K562 (cell line): ENCODE measurements at regions not wholly inside any gene's neighbourhood (a gene's known extent, or its start where the extent isn't known, plus 50 kb on each side); places are given as distances from the start of the nearest gene placed in this dataset.

Experiments used
- BACH1 ChIP-seq: fragments of 200-800 bp; sonication (Bioruptor generic); IDR thresholded peaks from 2 replicates; pipeline ENCODE4 v1.6.1; 2016; ENCODE audit warnings: missing genetic modification characterization, missing compliant biosample characterization
- CREM ChIP-seq: IDR thresholded peaks from 2 replicates; pipeline ENCODE4 v1.6.1; 2014; ENCODE audit warnings: antibody characterized with exemption, low read depth
- JUND ChIP-seq, 2 experiments: IDR thresholded peaks; 2 replicates in 1 of 2; 3 replicates in 1 of 2; pipeline ENCODE4 v1.6.1; 2011; ENCODE audit warnings: borderline replicate concordance in 2 of 2, low read depth in 2 of 2, low read length in 2 of 2, improper control_type of control experiment in 1 of 2, missing biosample characterization in 1 of 2, missing genetic modification characterization in 1 of 2, missing genetic modification reagents in 1 of 2
- MYBL2 ChIP-seq, 2 experiments: fragments of 450-650 bp in 1 of 2; sonication (generic) in 1 of 2; formaldehyde crosslinking in 1 of 2; IDR thresholded peaks; 2 replicates each; pipeline versions ENCODE4 v1.6.1 to v1.8.1; 2017 to 2022; ENCODE audit warnings: borderline replicate concordance in 1 of 2, inconsistent platforms in 1 of 2, low read depth in 1 of 2, mild to moderate bottlenecking in 1 of 2, missing genetic modification reagents in 1 of 2, moderate library complexity in 1 of 2
- PCBP2 ChIP-seq: fragments of 200-400 bp; formaldehyde crosslinking; IDR thresholded peaks from 2 replicates; pipeline ENCODE4 v1.6.1; 2018; ENCODE audit warnings: low read length, low read depth, mild to moderate bottlenecking, moderate library complexity; ENCODE audit not compliant: poor library complexity, severe bottlenecking
- ZBTB1 ChIP-seq: sonication (generic); formaldehyde crosslinking; IDR thresholded peaks from 2 replicates; pipeline ENCODE4 v1.8.1; 2023; ENCODE audit warnings: missing genetic modification reagents, low read depth, mild to moderate bottlenecking, borderline replicate concordance
- TF ChIP-seq, protein P1 (sequence below): fragments of 450-650 bp; IDR thresholded peaks from 2 replicates; pipeline ENCODE4 v1.6.1; 2016; ENCODE audit warnings: low read depth
- TF ChIP-seq, protein P2 (sequence below): sonication (generic); formaldehyde crosslinking; IDR thresholded peaks from 2 replicates; pipeline ENCODE4 v1.8.1; 2022; ENCODE audit warnings: missing genetic modification reagents
- TF ChIP-seq, protein P3 (sequence below): fragments of 450-650 bp; IDR thresholded peaks from 2 replicates; pipeline ENCODE4 v1.6.1; 2018; ENCODE audit warnings: mild to moderate bottlenecking, low read depth; ENCODE audit not compliant: partially characterized antibody

- TF ChIP-seq, protein P1, sequence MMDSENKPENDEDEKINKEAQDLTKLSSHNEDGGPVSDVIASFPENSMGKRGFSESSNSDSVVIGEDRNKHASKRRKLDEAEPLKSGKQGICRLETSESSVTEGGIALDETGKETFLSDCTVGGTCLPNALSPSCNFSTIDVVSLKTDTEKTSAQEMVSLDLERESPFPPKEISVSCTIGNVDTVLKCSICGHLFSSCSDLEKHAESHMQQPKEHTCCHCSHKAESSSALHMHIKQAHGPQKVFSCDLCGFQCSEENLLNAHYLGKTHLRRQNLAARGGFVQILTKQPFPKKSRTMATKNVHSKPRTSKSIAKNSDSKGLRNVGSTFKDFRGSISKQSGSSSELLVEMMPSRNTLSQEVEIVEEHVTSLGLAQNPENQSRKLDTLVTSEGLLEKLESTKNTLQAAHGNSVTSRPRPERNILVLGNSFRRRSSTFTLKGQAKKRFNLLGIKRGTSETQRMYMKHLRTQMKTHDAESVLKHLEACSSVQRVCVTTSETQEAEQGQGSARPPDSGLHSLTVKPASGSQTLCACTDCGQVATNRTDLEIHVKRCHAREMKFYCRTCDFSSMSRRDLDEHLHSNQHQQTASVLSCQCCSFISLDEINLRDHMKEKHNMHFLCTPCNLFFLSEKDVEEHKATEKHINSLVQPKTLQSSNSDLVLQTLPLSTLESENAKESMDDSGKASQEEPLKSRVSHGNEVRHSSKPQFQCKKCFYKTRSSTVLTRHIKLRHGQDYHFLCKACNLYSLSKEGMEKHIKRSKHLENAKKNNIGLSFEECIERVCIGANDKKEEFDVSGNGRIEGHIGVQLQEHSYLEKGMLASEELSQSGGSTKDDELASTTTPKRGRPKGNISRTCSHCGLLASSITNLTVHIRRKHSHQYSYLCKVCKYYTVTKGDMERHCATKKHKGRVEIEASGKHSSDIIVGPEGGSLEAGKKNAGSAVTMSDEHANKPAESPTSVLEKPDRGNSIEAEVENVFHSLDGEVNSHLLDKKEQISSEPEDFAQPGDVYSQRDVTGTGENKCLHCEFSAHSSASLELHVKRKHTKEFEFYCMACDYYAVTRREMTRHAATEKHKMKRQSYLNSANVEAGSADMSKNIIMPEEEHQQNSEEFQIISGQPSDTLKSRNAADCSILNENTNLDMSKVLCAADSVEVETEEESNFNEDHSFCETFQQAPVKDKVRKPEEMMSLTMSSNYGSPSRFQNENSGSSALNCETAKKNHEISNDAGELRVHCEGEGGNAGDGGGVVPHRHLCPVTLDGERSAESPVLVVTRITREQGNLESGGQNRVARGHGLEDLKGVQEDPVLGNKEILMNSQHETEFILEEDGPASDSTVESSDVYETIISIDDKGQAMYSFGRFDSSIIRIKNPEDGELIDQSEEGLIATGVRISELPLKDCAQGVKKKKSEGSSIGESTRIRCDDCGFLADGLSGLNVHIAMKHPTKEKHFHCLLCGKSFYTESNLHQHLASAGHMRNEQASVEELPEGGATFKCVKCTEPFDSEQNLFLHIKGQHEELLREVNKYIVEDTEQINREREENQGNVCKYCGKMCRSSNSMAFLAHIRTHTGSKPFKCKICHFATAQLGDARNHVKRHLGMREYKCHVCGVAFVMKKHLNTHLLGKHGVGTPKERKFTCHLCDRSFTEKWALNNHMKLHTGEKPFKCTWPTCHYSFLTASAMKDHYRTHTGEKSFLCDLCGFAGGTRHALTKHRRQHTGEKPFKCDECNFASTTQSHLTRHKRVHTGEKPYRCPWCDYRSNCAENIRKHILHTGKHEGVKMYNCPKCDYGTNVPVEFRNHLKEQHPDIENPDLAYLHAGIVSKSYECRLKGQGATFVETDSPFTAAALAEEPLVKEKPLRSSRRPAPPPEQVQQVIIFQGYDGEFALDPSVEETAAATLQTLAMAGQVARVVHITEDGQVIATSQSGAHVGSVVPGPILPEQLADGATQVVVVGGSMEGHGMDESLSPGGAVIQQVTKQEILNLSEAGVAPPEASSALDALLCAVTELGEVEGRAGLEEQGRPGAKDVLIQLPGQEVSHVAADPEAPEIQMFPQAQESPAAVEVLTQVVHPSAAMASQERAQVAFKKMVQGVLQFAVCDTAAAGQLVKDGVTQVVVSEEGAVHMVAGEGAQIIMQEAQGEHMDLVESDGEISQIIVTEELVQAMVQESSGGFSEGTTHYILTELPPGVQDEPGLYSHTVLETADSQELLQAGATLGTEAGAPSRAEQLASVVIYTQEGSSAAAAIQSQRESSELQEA = no peak
- TF ChIP-seq, protein P2, sequence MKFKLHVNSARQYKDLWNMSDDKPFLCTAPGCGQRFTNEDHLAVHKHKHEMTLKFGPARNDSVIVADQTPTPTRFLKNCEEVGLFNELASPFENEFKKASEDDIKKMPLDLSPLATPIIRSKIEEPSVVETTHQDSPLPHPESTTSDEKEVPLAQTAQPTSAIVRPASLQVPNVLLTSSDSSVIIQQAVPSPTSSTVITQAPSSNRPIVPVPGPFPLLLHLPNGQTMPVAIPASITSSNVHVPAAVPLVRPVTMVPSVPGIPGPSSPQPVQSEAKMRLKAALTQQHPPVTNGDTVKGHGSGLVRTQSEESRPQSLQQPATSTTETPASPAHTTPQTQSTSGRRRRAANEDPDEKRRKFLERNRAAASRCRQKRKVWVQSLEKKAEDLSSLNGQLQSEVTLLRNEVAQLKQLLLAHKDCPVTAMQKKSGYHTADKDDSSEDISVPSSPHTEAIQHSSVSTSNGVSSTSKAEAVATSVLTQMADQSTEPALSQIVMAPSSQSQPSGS (CRISPR knock-in tag) = no peak
- TF ChIP-seq JUND (IDR thresholded peaks at IDR 0.05; ENCODE audit: borderline replicate concordance, low read depth, low read length) (peak; percentile 33; the same call in 1 of the 2 replicates), JUND (tag; IDR thresholded peaks at IDR 0.05; ENCODE audit: borderline replicate concordance, low read depth, low read length) (no peak; the same call in 2 of the 3 replicates), MYBL2 (IDR thresholded peaks at IDR 0.05; ENCODE audit: low read depth) (no peak), MYBL2 (CRISPR knock-in tag; IDR thresholded peaks at IDR 0.05; ENCODE audit: borderline replicate concordance) (no peak), PCBP2 (no peak), BACH1 (tag) (no peak; the same call in 1 of the 2 replicates), ZBTB1 (CRISPR knock-in tag) (no peak), CREM (peak; percentile 76)
- TF ChIP-seq, protein P3, sequence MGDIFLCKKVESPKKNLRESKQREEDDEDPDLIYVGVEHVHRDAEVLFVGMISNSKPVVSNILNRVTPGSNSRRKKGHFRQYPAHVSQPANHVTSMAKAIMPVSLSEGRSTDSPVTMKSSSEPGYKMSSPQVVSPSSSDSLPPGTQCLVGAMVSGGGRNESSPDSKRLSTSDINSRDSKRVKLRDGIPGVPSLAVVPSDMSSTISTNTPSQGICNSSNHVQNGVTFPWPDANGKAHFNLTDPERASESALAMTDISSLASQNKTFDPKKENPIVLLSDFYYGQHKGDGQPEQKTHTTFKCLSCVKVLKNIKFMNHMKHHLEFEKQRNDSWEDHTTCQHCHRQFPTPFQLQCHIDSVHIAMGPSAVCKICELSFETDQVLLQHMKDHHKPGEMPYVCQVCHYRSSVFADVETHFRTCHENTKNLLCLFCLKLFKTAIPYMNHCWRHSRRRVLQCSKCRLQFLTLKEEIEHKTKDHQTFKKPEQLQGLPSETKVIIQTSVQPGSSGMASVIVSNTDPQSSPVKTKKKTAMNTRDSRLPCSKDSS = no peak
Observed at GRCh38 chr7:25854608-25855497, 297.1 kb upstream of the NFE2L3 start (continued).
